ENCODE measurements at regions not wholly inside any gene's neighbourhood (a gene's known extent, or its start where the extent isn't known, plus 50 kb on each side); places are given as distances from the start of the nearest gene placed in this dataset.

GRCh38 chr10:80705899-80706298 lies 168.2 kb downstream of the SH2D4B start:
- TF ChIP-seq FOXP2 (optimal IDR thresholded peaks at IDR 0.05; ENCODE audit: control extremely low read depth, extremely low read length, insufficient read depth) (no peak), EZH2 (IDR thresholded peaks at IDR 0.05) (no peak), POLR2AphosphoS5 (IDR thresholded peaks at IDR 0.05; ENCODE audit: borderline replicate concordance, low read depth, low read length) (no peak)
